ENCODE measurements at regions not wholly inside any gene's neighbourhood (a gene's known extent, or its start where the extent isn't known, plus 50 kb on each side); places are given as distances from the start of the nearest gene placed in this dataset.

DNA sequence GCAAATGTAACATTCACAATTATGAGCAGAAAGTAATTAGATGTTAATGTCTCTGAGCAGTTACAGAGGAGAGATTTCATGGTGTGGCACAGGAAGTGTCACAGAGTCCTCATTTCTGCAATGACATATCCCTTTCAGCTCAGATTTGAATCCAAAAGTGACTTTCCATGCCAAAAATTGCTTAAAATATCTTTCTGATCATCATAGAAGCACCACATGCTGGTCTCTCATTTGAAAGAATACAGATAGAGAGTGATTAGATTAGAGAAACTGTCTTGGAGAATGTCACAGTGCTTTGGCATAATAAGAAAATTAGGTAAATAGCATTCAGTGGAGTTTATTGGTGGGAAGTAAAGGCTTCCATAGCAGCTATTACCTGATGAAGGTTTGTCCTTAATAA lies 383.4 kb upstream of the CDH2 start:
- Histone ChIP-seq H3K4me3 (no peak overlapping the region), H3K27ac (no peak overlapping the region), H3K4me2 (no peak overlapping the region), H3K4me1 (no peaks in the 10 kb centered on the region), H3K9me3 (no peaks in the 10 kb centered on the region)
- FAIRE-seq (no peak), DNase-seq (ENCODE audit: low read depth in 1 of 2, low spot score in 1 of 2) (no peak), ATAC-seq (no peak)
- CTCF ChIA-PET = no interaction called here
- POLR2A ChIA-PET = no interaction called here
- TF ChIP-seq PHF8 (IDR thresholded peaks at IDR 0.05; ENCODE audit: borderline replicate concordance, low read depth) (no peak), EHMT2 (IDR thresholded peaks at IDR 0.05; ENCODE audit: low read depth) (no peak), CBX8 (IDR thresholded peaks at IDR 0.05) (no peak), MAFK (IDR thresholded peaks at IDR 0.05; ENCODE audit: partially characterized antibody) (no peak), HOXB5 (CRISPR knock-in tag; IDR thresholded peaks at IDR 0.05) (no peak), ZSCAN20 (CRISPR knock-in tag; IDR thresholded peaks at IDR 0.05) (no peak), CHD2 (IDR thresholded peaks at IDR 0.05; ENCODE audit: low read length, partially characterized antibody) (no peak), RCOR1 (IDR thresholded peaks at IDR 0.05; ENCODE audit: low read depth, low read length) (no peak), CHD4 (IDR thresholded peaks at IDR 0.05; ENCODE audit: borderline replicate concordance) (no peak), RARB (CRISPR knock-in tag; IDR thresholded peaks at IDR 0.05) (no peak), NR3C1 (IDR thresholded peaks at IDR 0.05) (no peak), NFE2L2 (conservative IDR thresholded peaks at IDR 0.05; ENCODE audit: low read length) (no peak), EP300 (IDR thresholded peaks at IDR 0.05) (no peak), FOSL2 (IDR thresholded peaks at IDR 0.05) (no peak), FOSL2 (CRISPR knock-in tag; IDR thresholded peaks at IDR 0.05) (no peak), CTCF (IDR thresholded peaks at IDR 0.05) (no peak)
- TF ChIP-seq, protein P1, sequence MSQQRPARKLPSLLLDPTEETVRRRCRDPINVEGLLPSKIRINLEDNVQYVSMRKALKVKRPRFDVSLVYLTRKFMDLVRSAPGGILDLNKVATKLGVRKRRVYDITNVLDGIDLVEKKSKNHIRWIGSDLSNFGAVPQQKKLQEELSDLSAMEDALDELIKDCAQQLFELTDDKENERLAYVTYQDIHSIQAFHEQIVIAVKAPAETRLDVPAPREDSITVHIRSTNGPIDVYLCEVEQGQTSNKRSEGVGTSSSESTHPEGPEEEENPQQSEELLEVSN (IDR thresholded peaks at IDR 0.05; ENCODE audit: borderline replicate concordance, low read depth) = no peak
- TF ChIP-seq, protein P2, sequence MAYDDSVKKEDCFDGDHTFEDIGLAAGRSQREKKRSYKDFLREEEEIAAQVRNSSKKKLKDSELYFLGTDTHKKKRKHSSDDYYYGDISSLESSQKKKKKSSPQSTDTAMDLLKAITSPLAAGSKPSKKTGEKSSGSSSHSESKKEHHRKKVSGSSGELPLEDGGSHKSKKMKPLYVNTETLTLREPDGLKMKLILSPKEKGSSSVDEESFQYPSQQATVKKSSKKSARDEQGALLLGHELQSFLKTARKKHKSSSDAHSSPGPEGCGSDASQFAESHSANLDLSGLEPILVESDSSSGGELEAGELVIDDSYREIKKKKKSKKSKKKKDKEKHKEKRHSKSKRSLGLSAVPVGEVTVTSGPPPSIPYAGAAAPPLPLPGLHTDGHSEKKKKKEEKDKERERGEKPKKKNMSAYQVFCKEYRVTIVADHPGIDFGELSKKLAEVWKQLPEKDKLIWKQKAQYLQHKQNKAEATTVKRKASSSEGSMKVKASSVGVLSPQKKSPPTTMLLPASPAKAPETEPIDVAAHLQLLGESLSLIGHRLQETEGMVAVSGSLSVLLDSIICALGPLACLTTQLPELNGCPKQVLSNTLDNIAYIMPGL (CRISPR knock-in tag; IDR thresholded peaks at IDR 0.05; ENCODE audit: borderline replicate concordance) = no peak

- POLR2A ChIA-PET = no interaction called here
- DNase-seq (ENCODE audit: low read depth in 1 of 2, low spot score in 1 of 2) (no peak), FAIRE-seq (no peak), ATAC-seq (no peak)
- TF ChIP-seq KDM5A (IDR thresholded peaks at IDR 0.05) (no peak), EHMT2 (IDR thresholded peaks at IDR 0.05; ENCODE audit: low read depth) (no peak), NR3C1 (IDR thresholded peaks at IDR 0.05) (no peak), FOSL2 (IDR thresholded peaks at IDR 0.05) (no peak), FOSL2 (CRISPR knock-in tag; IDR thresholded peaks at IDR 0.05) (no peak), ZC3H11A (IDR thresholded peaks at IDR 0.05) (no peak), KDM1A (IDR thresholded peaks at IDR 0.05; ENCODE audit: low read depth) (no peak), MYC (IDR thresholded peaks at IDR 0.05; ENCODE audit: borderline replicate concordance, low read length) (no peak), RCOR1 (IDR thresholded peaks at IDR 0.05; ENCODE audit: low read depth, low read length) (no peak), MAZ (IDR thresholded peaks at IDR 0.05; ENCODE audit: borderline replicate concordance, low read depth, low read length) (no peak), RAD21 (conservative IDR thresholded peaks at IDR 0.05 in 1 of 2, IDR thresholded peaks at IDR 0.05 in 1 of 2) (no peak), TFCP2L1 (CRISPR knock-in tag; IDR thresholded peaks at IDR 0.05) (no peak), RARB (CRISPR knock-in tag; IDR thresholded peaks at IDR 0.05) (no peak), FOSB (CRISPR knock-in tag; IDR thresholded peaks at IDR 0.05) (no peak), HOXA7 (CRISPR knock-in tag; IDR thresholded peaks at IDR 0.05) (no peak), BCL3 (IDR thresholded peaks at IDR 0.05) (no peak)
- TF ChIP-seq, protein P3, sequence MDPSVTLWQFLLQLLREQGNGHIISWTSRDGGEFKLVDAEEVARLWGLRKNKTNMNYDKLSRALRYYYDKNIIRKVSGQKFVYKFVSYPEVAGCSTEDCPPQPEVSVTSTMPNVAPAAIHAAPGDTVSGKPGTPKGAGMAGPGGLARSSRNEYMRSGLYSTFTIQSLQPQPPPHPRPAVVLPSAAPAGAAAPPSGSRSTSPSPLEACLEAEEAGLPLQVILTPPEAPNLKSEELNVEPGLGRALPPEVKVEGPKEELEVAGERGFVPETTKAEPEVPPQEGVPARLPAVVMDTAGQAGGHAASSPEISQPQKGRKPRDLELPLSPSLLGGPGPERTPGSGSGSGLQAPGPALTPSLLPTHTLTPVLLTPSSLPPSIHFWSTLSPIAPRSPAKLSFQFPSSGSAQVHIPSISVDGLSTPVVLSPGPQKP (IDR thresholded peaks at IDR 0.05; ENCODE audit: low read depth, low read length) = no peak
- TF ChIP-seq, protein P4, sequence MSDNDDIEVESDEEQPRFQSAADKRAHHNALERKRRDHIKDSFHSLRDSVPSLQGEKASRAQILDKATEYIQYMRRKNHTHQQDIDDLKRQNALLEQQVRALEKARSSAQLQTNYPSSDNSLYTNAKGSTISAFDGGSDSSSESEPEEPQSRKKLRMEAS (IDR thresholded peaks at IDR 0.05) = no peak
- TF ChIP-seq, protein P1 (IDR thresholded peaks at IDR 0.05; ENCODE audit: borderline replicate concordance, low read depth) = no peak
- H3K27ac ChIP-seq = no peak overlapping the region
- H3K4me1 ChIP-seq = no peaks in the 10 kb centered on the region
- 0% methylated on average over 1 of the region's 1 CpG for WGBS (ENCODE audit: missing lambda C conversion rate)
- no peak overlapping the region for H3K4me2 ChIP-seq
- no peaks in the 10 kb centered on the region for H3K9me3 ChIP-seq
- CTCF ChIA-PET = no interaction called here
- H3K4me3 ChIP-seq = no peak overlapping the region
These were observed 382.6 kb upstream of the CDH2 start for GRCh38 chr18:28559511-28559910.
